ENCODE measurements at regions not wholly inside any gene's neighbourhood (a gene's known extent, or its start where the extent isn't known, plus 50 kb on each side); places are given as distances from the start of the nearest gene placed in this dataset.

- Histone ChIP-seq H3K9me3 (ENCODE audit: control insufficient read depth in 4 of 4, low read length in 3 of 4) (no peaks in the 10 kb centered on the region), H3K9ac (ENCODE audit: low read depth in 1 of 2, low read length in 2 of 2) (no peak overlapping the region), H3K27me3 (ENCODE audit: control insufficient read depth in 4 of 4, insufficient read depth in 4 of 4, low read length in 3 of 4) (no peaks in the 10 kb centered on the region), H3K36me3 (ENCODE audit: control insufficient read depth in 4 of 4, insufficient read depth in 3 of 4, low read depth in 1 of 4, low read length in 3 of 4) (no peaks in the 10 kb centered on the region), H3K4me3 (ENCODE audit: low read depth in 1 of 3, low read length in 3 of 3) (no peak overlapping the region), H3K27ac (ENCODE audit: low read depth in 1 of 2, low read length in 2 of 2) (no peak overlapping the region), H3K4me1 (ENCODE audit: control insufficient read depth in 4 of 4, insufficient read depth in 4 of 4, low read length in 3 of 4) (peaks cover 1 to 12% (median 11%) of the 10 kb centered on the region in 4 donors)
- TF ChIP-seq EGR1 (IDR thresholded peaks at IDR 0.05; ENCODE audit: low read depth in 2 of 2) = no peak
- TF ChIP-seq, protein P1, sequence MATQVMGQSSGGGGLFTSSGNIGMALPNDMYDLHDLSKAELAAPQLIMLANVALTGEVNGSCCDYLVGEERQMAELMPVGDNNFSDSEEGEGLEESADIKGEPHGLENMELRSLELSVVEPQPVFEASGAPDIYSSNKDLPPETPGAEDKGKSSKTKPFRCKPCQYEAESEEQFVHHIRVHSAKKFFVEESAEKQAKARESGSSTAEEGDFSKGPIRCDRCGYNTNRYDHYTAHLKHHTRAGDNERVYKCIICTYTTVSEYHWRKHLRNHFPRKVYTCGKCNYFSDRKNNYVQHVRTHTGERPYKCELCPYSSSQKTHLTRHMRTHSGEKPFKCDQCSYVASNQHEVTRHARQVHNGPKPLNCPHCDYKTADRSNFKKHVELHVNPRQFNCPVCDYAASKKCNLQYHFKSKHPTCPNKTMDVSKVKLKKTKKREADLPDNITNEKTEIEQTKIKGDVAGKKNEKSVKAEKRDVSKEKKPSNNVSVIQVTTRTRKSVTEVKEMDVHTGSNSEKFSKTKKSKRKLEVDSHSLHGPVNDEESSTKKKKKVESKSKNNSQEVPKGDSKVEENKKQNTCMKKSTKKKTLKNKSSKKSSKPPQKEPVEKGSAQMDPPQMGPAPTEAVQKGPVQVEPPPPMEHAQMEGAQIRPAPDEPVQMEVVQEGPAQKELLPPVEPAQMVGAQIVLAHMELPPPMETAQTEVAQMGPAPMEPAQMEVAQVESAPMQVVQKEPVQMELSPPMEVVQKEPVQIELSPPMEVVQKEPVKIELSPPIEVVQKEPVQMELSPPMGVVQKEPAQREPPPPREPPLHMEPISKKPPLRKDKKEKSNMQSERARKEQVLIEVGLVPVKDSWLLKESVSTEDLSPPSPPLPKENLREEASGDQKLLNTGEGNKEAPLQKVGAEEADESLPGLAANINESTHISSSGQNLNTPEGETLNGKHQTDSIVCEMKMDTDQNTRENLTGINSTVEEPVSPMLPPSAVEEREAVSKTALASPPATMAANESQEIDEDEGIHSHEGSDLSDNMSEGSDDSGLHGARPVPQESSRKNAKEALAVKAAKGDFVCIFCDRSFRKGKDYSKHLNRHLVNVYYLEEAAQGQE (IDR thresholded peaks at IDR 0.05) = no peak
- TF ChIP-seq JUND (IDR thresholded peaks at IDR 0.05) = no peak
- TF ChIP-seq FOXA1 (IDR thresholded peaks at IDR 0.05) = no peak
- no peak for TF ChIP-seq ZBTB33 (IDR thresholded peaks at IDR 0.05)
- TF ChIP-seq NR2F2 (IDR thresholded peaks at IDR 0.05) = no peak
- TF ChIP-seq TAF1 (conservative IDR thresholded peaks at IDR 0.05) = no peak
- TF ChIP-seq ATF3 (IDR thresholded peaks at IDR 0.05) = no peak
- no peak for TF ChIP-seq SP1 (IDR thresholded peaks at IDR 0.05)
- TF ChIP-seq HNF4A (conservative IDR thresholded peaks at IDR 0.05) = no peak
- TF ChIP-seq FOXA2 (IDR thresholded peaks at IDR 0.05) = no peak
- no peak for TF ChIP-seq RAD21 (IDR thresholded peaks at IDR 0.05)
- no peak for TF ChIP-seq HNF4G (IDR thresholded peaks at IDR 0.05)
- TF ChIP-seq, protein P2, sequence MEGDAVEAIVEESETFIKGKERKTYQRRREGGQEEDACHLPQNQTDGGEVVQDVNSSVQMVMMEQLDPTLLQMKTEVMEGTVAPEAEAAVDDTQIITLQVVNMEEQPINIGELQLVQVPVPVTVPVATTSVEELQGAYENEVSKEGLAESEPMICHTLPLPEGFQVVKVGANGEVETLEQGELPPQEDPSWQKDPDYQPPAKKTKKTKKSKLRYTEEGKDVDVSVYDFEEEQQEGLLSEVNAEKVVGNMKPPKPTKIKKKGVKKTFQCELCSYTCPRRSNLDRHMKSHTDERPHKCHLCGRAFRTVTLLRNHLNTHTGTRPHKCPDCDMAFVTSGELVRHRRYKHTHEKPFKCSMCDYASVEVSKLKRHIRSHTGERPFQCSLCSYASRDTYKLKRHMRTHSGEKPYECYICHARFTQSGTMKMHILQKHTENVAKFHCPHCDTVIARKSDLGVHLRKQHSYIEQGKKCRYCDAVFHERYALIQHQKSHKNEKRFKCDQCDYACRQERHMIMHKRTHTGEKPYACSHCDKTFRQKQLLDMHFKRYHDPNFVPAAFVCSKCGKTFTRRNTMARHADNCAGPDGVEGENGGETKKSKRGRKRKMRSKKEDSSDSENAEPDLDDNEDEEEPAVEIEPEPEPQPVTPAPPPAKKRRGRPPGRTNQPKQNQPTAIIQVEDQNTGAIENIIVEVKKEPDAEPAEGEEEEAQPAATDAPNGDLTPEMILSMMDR (IDR thresholded peaks at IDR 0.05; ENCODE audit: low read depth, low read length, missing input control) = no peak
- no peak for TF ChIP-seq RXRA (IDR thresholded peaks at IDR 0.05)
- no peak for TF ChIP-seq YY1 (IDR thresholded peaks at IDR 0.05)
- no peak for TF ChIP-seq GABPA (IDR thresholded peaks at IDR 0.05 in 1 of 2, conservative IDR thresholded peaks at IDR 0.05 in 1 of 2)
- WGBS = 96% methylated on average over 7 of the region's 7 CpGs
- DNase-seq (ENCODE audit: low spot score) = no peak
Observed at GRCh38 chr15:62605282-62605681, 437.3 kb upstream of the TPM1 start.

Measured in liver (tissue), 8 donors.